HT1080 (cell line): ENCODE measurements at regions not wholly inside any gene's neighbourhood (a gene's known extent, or its start where the extent isn't known, plus 50 kb on each side); places are given as distances from the start of the nearest gene placed in this dataset.
"Not testable (repeated sequence)": the region's sequence is repeated elsewhere in the genome, so short reads cannot be mapped to it uniquely, and the experiment has no call there.

Experiments used
- DNase-seq: peaks from one replicate; pipeline ENCODE4 v3.0.0-alpha.2; 2015; ENCODE audit warnings: low read depth

DNA sequence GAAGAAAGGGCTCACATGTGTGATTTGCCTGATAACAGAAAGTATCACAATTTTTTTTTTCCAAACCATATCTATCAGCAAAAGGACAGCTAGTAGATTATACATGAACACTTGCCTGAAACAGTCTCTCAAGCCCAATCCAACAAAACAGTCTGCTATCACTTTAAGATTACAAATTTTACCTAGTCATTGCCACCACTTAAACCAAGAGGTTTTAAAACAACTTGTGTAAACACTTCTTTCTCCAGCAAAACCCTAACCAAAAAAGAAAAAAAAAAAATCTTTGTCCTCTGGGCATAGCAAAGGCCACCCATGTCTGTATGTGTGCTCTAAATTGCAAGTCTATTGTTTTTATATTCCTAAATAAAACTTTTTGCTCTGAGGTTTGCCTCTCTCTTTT, 1568.4 kb downstream of the GRIK2 start:
- no peak for DNase-seq

- DNase-seq: no peak
Observed at GRCh38 chr6:102950967-102951366, 1557.5 kb downstream of the GRIK2 start.

DNA sequence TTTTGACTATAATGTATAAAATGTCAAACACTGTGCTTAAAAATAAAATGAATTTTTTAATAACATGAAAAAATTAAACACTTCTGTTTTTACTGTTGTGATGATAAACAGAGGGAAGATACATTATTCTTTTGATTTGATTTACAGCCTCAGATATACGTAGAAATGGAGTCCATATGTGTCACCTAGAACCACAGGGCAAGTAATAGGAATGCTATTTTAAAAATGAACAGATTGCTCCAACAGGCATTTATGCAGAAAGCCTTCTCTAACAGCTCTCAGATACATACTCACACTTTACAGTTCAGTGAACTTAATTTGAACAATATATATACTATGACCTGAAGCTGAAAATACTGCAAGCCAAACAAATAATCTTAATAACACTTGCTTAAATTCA, 1551.0 kb downstream of the GRIK2 start:
- no peak for DNase-seq

- no peak for DNase-seq
Observed at GRCh38 chr6:102942206-102942605, 1548.7 kb downstream of the GRIK2 start.

GRCh38 chr6:102936959-102937358, 1543.5 kb downstream of the GRIK2 start:
- no peak for DNase-seq

GRCh38 chr6:102928109-102928508, 1534.6 kb downstream of the GRIK2 start:
- DNase-seq: no peak

DNA sequence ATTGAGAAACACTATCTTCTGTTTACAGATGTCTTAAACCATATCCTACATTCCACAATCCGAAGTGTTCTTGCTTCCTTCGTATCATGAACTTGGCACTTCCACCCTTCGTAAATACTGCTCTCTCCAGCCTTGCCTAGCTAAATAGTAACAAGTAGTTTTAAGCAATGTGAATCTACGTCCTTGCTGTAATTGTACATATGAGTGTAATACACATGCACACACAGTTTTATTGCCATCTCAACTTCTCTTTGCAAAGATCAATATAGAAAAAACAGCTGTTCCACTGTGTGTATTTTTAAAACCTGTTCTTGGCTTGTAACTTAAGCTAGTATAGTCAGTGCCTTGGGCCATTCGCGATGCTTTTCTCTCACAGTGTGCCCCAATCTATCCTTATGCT, 1524.7 kb downstream of the GRIK2 start:
- no peak for DNase-seq

DNA sequence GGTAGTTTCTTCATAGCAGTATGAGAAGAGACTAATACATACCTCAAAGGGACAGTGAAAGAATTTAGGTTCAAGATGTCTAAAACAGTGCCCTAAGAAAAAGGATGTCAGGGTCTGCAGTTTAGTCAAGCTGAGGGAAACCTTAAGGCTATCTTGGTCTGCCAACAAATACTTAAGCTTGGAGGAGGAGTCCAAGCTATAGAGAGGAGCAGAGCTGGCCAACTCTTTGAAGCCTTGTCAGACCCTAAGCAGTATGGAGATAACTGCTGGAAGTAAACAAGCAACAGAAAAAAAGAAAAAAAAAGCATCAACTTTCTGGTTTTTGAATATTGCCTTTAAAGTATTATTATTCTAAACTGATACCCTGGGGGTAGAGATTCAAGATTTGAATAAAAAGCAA, 1518.1 kb downstream of the GRIK2 start:
- DNase-seq: no peak

- not testable (repeated sequence) for DNase-seq
Observed at GRCh38 chr6:102910701-102911139, 1517.2 kb downstream of the GRIK2 start.

GRCh38 chr6:102907181-102907580, 1513.7 kb downstream of the GRIK2 start:
- peak; percentile 28 for DNase-seq

DNA sequence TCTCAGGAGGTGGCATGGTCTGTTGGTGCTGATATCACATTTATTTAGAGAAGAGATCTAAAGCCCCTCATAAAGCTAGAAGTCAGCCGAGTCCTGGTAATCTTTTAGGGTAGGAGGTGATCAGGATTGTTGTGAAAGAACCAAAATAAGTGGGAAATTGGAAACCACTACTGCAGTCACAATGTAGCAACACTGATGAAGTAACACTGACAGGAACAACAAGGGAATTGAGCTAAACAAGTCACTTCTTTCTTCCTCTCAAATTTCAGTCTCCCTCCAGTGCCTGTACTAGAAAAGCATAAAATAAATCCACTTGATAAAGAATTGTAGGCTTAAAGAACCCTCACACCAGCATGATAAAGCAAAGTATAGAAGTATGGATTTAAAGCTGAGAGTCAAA, 1509.0 kb downstream of the GRIK2 start:
- no peak for DNase-seq

GRCh38 chr6:102895683-102896082, 1502.2 kb downstream of the GRIK2 start:
- no peak for DNase-seq

- no peak for DNase-seq
Observed at GRCh38 chr6:102885165-102885564, 1491.7 kb downstream of the GRIK2 start.

GRCh38 chr6:102853249-102853955, 1459.9 kb downstream of the GRIK2 start:
- no peak for DNase-seq

- DNase-seq: no peak
Observed at GRCh38 chr6:102848796-102849195, 1455.3 kb downstream of the GRIK2 start.

DNA sequence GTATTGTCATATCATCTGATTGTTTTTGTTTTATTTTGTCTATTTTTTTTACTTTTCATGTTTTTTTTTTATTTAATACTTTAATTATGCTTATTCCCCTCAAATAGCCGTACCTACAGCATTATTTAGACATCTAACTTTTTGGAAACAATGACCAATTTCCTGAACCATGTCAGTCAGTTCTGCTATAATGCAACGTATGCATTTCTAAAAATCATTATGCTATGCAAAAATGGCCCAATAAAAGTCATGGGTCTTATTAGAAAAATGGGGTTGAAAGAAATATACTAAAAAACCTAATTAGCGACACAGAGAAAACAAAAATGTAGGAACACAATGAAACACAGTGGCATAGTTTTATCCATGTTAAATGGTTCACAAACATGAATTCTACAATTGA, 1454.7 kb downstream of the GRIK2 start:
- no peak for DNase-seq

DNA sequence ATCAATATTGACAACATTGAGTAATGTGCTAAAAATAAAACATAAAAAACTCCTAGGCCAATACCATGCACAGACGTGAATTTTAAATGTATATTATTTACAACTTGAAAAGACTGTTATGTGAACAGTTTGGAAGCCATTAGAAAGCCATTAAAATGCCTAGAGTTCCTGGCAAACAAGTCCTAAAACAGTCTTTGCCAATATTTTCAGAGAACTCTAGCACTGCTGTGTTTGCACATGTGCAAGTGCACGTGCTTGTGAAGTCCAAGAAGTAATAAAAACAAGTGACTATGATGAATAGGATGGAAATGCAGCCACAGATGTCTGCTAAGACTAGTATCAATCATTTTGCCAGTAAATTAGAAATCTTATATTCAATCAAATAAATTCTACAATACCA, 1447.6 kb downstream of the GRIK2 start:
- no peak for DNase-seq

GRCh38 chr6:102832021-102832420, 1438.5 kb downstream of the GRIK2 start:
- DNase-seq: no peak

DNA sequence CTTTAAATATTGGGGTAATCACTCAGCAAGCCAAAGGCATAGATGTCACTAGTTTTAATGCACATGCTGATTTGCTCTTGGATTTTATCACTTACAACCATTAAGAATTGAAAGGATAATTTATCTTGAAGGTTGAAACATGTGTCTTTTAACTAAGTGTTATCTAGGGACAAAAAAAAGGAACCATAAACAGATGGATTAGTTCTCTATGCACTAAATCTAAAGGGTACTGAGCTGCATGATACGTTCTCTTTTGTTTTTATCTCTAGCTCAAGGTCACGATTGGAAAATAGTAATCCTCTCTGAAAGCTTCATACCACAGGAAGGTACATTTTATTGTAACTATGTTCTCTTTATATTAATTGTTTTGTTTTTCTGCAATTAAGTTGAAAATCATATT, 1426.6 kb downstream of the GRIK2 start:
- no peak for DNase-seq

DNA sequence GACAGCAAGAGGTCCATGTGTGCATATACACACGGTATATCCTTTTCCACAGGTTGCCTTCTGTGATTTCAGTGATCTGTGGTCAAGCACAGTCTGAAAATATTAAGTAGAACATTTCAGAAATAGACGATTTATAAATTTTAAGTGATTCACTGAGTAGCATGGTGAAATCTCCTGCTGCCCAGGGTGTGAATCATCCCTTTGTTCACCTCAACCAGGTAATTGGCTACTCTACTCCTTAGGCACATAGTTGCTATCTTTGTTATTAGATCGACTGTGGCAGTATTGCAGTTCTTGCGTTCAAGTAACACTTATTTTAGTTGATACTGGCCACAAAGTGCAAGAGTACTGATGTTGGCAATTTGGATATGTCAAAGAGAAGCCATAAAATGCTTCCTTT, 1421.7 kb downstream of the GRIK2 start:
- no peak for DNase-seq

GRCh38 chr6:102813489-102814275, 1420.2 kb downstream of the GRIK2 start:
- DNase-seq: no peak

- DNase-seq: no peak
Observed at GRCh38 chr6:102812242-102812641, 1418.7 kb downstream of the GRIK2 start.

- not testable (repeated sequence) for DNase-seq
Observed at GRCh38 chr6:102808944-102809505, 1415.5 kb downstream of the GRIK2 start.
